ENCODE measurements at regions not wholly inside any gene's neighbourhood (a gene's known extent, or its start where the extent isn't known, plus 50 kb on each side); places are given as distances from the start of the nearest gene placed in this dataset.
"Not testable (repeated sequence)": the region's sequence is repeated elsewhere in the genome, so short reads cannot be mapped to it uniquely, and the experiment has no call there.

DNA sequence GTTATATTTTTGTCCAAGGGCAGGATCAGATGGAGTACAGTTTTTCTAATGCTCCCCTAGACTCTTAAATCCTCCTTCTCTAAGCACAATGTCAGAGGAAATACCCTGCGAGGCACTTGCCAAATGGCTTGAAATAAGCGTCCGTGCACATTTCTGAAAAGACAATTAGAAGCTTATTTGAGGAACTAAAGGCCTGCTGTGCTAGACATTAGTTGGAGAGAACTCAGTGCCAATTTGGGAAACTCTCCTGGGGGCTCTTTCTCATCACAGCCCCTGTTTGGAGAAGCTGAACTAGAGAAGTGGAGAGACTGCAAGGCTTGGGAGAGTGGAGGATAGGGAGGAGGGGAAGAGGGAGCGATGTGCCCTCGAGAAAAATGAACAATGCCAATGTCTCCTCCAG lies 247.6 kb upstream of the C2CD4B start:
- ChIA-PET CTCF (no interaction called here), POLR2A (no interaction called here)
- no peak overlapping the region for H3K27ac ChIP-seq (ENCODE audit: low read depth, low read length)
- Mint-ChIP-seq H3K27ac (no peak overlapping the region), H3K4me3 (no peak overlapping the region), H3K27me3 (peaks cover 0 to 27% (median 10%) of the 10 kb centered on the region in 5 donors), H3K4me1 (no peaks in the 10 kb centered on the region), H3K9me3 (peaks cover 0 to 2% (median 0%) of the 10 kb centered on the region in 11 donors), H3K36me3 (no peaks in the 10 kb centered on the region)
- no peaks in the 10 kb centered on the region for H3K4me1 ChIP-seq (ENCODE audit: control insufficient read depth in 2 of 2, insufficient read depth in 2 of 2, low read length in 2 of 2)
- ATAC-seq (no peak), DNase-seq (no peak)
- no peaks in the 10 kb centered on the region for H3K9me3 ChIP-seq (ENCODE audit: control insufficient read depth in 2 of 3, low read length in 3 of 3)
- no peak overlapping the region for H3K4me3 ChIP-seq (ENCODE audit: low read length)
- H3K27me3 ChIP-seq (ENCODE audit: control insufficient read depth in 2 of 2, insufficient read depth in 2 of 2, low read length in 2 of 2), result no peaks in the 10 kb centered on the region
- intact Hi-C loops (cut with micrococcal nuclease), result no loop called here
- H3K36me3 ChIP-seq (ENCODE audit: control insufficient read depth in 2 of 3, insufficient read depth in 3 of 3, low read length in 3 of 3), result no peaks in the 10 kb centered on the region

DNA sequence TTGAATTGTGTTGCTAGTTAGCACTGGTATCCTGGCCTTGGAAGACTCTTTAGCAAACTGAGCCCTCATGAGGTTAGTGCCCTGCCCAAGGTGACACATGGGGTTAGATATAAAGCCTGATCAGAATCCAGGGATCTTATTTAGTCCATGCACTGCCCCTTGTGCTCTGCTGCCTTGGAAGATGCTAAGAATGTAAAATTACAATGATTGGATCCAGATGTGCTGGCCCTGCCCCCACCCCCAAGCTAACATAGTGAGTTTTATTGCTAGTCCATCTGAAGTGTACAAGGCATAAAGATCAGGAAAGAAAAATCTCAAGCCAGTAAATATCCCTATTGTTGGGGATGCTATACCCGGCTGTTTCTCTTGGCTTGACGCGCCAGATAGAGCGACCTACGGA lies 248.1 kb upstream of the C2CD4B start:
- intact Hi-C loops (cut with micrococcal nuclease), result no loop called here
- H3K9me3 Mint-ChIP-seq, result peaks cover 0 to 2% (median 0%) of the 10 kb centered on the region in 11 donors
- CTCF ChIA-PET, result no interaction called here
- H3K9me3 ChIP-seq (ENCODE audit: control insufficient read depth in 2 of 3, low read length in 3 of 3), result no peaks in the 10 kb centered on the region
- no peak for ATAC-seq
- POLR2A ChIA-PET, result no interaction called here
- H3K4me3 ChIP-seq (ENCODE audit: low read length), result no peak overlapping the region
- H3K27me3 ChIP-seq (ENCODE audit: control insufficient read depth in 2 of 2, insufficient read depth in 2 of 2, low read length in 2 of 2), result no peaks in the 10 kb centered on the region
- no peak overlapping the region for H3K27ac ChIP-seq (ENCODE audit: low read depth, low read length)
- no peaks in the 10 kb centered on the region for H3K4me1 Mint-ChIP-seq
- H3K4me3 Mint-ChIP-seq, result no peak overlapping the region
- H3K27me3 Mint-ChIP-seq, result peaks cover 0 to 32% (median 11%) of the 10 kb centered on the region in 5 donors
- H3K4me1 ChIP-seq (ENCODE audit: control insufficient read depth in 2 of 2, insufficient read depth in 2 of 2, low read length in 2 of 2), result no peaks in the 10 kb centered on the region
- no peaks in the 10 kb centered on the region for H3K36me3 ChIP-seq (ENCODE audit: control insufficient read depth in 2 of 3, insufficient read depth in 3 of 3, low read length in 3 of 3)
- no peak overlapping the region for H3K27ac Mint-ChIP-seq
- DNase-seq, result no peak
- no peaks in the 10 kb centered on the region for H3K36me3 Mint-ChIP-seq

DNA sequence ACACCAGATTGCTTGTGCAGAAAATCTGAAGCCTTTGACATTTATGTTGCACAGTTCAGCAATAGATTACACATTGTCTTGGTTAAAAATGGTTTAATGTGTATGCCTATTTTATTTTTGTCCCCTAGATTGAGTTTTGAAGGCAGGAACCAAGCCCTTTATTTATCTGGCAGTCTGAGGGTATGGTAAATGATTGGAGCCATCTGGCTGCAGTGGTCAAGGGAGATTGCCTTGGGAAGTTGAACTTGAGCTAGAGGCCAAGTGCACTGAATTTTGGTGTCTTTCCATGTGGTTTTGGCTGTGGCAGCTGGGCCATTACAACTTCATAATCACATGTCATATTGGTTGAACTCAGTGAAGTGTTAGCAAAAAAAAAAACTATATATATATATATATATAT lies 248.7 kb upstream of the C2CD4B start:
- DNase-seq, result no peak
- H3K27ac ChIP-seq (ENCODE audit: low read depth, low read length), result no peak overlapping the region
- POLR2A ChIA-PET, result interaction anchor here (0.6 kb wide), 1 partner anchor 864 kb away, joined by 3 read pairs; no protein-coding TSS in a partner anchor
- CTCF ChIA-PET, result no interaction called here
- Mint-ChIP-seq H3K27ac (no peak overlapping the region), H3K4me3 (no peak overlapping the region), H3K9me3 (peaks cover 0 to 2% (median 0%) of the 10 kb centered on the region in 11 donors), H3K27me3 (peaks cover 0 to 33% (median 16%) of the 10 kb centered on the region in 5 donors), H3K36me3 (no peaks in the 10 kb centered on the region), H3K4me1 (no peaks in the 10 kb centered on the region)
- no peak for ATAC-seq
- H3K27me3 ChIP-seq (ENCODE audit: control insufficient read depth in 2 of 2, insufficient read depth in 2 of 2, low read length in 2 of 2), result no peaks in the 10 kb centered on the region
- no peaks in the 10 kb centered on the region for H3K36me3 ChIP-seq (ENCODE audit: control insufficient read depth in 2 of 3, insufficient read depth in 3 of 3, low read length in 3 of 3)
- no peaks in the 10 kb centered on the region for H3K9me3 ChIP-seq (ENCODE audit: control insufficient read depth in 2 of 3, low read length in 3 of 3)
- no peak overlapping the region for H3K4me3 ChIP-seq (ENCODE audit: low read length)
- H3K4me1 ChIP-seq (ENCODE audit: control insufficient read depth in 2 of 2, insufficient read depth in 2 of 2, low read length in 2 of 2), result no peaks in the 10 kb centered on the region
- intact Hi-C loops (cut with micrococcal nuclease), result no loop called here

- POLR2A ChIA-PET, result no interaction called here
- H3K4me3 Mint-ChIP-seq, result no peak overlapping the region
- no peaks in the 10 kb centered on the region for H3K4me1 Mint-ChIP-seq
- no peaks in the 10 kb centered on the region for H3K36me3 Mint-ChIP-seq
- H3K27me3 Mint-ChIP-seq, result peaks cover 0 to 30% (median 13%) of the 10 kb centered on the region in 5 donors
- H3K27ac ChIP-seq (ENCODE audit: low read depth, low read length), result no peak overlapping the region
- H3K9me3 Mint-ChIP-seq, result peaks cover 0 to 2% (median 0%) of the 10 kb centered on the region in 11 donors
- no peaks in the 10 kb centered on the region for H3K36me3 ChIP-seq (ENCODE audit: control insufficient read depth in 2 of 3, insufficient read depth in 3 of 3, low read length in 3 of 3)
- H3K9me3 ChIP-seq (ENCODE audit: control insufficient read depth in 2 of 3, low read length in 3 of 3), result no peaks in the 10 kb centered on the region
- DNase-seq (no peak), ATAC-seq (no peak)
- no peaks in the 10 kb centered on the region for H3K4me1 ChIP-seq (ENCODE audit: control insufficient read depth in 2 of 2, insufficient read depth in 2 of 2, low read length in 2 of 2)
- intact Hi-C loops (cut with micrococcal nuclease), result no loop called here
- CTCF ChIA-PET, result no interaction called here
- no peak overlapping the region for H3K27ac Mint-ChIP-seq
- H3K27me3 ChIP-seq (ENCODE audit: control insufficient read depth in 2 of 2, insufficient read depth in 2 of 2, low read length in 2 of 2), result no peaks in the 10 kb centered on the region
- no peak overlapping the region for H3K4me3 ChIP-seq (ENCODE audit: low read length)
Measured at GRCh38 chr15:62415498-62415897, 250.4 kb upstream of the C2CD4B start.

- H3K36me3 ChIP-seq (ENCODE audit: control insufficient read depth in 2 of 3, insufficient read depth in 3 of 3, low read length in 3 of 3), result no peaks in the 10 kb centered on the region
- intact Hi-C loops (cut with micrococcal nuclease), result no loop called here
- no peak for ATAC-seq
- CTCF ChIA-PET, result no interaction called here
- POLR2A ChIA-PET, result no interaction called here
- peaks cover 0 to 3% (median 0%) of the 10 kb centered on the region in 3 experiments for H3K9me3 ChIP-seq (ENCODE audit: control insufficient read depth in 2 of 3, low read length in 3 of 3)
- H3K4me3 ChIP-seq (ENCODE audit: low read length), result no peak overlapping the region
- DNase-seq, result no peak
- H3K4me1 ChIP-seq (ENCODE audit: control insufficient read depth in 2 of 2, insufficient read depth in 2 of 2, low read length in 2 of 2), result no peaks in the 10 kb centered on the region
- Mint-ChIP-seq H3K27me3 (peaks cover 0 to 26% (median 5%) of the 10 kb centered on the region in 5 donors), H3K4me1 (no peaks in the 10 kb centered on the region), H3K36me3 (no peaks in the 10 kb centered on the region), H3K4me3 (no peak overlapping the region), H3K9me3 (peaks cover 0 to 4% (median 0%) of the 10 kb centered on the region in 11 donors), H3K27ac (no peak overlapping the region)
- H3K27me3 ChIP-seq (ENCODE audit: control insufficient read depth in 2 of 2, insufficient read depth in 2 of 2, low read length in 2 of 2), result no peaks in the 10 kb centered on the region
- no peak overlapping the region for H3K27ac ChIP-seq (ENCODE audit: low read depth, low read length)
Measured at GRCh38 chr15:62416526-62416925, 251.4 kb upstream of the C2CD4B start.

DNA sequence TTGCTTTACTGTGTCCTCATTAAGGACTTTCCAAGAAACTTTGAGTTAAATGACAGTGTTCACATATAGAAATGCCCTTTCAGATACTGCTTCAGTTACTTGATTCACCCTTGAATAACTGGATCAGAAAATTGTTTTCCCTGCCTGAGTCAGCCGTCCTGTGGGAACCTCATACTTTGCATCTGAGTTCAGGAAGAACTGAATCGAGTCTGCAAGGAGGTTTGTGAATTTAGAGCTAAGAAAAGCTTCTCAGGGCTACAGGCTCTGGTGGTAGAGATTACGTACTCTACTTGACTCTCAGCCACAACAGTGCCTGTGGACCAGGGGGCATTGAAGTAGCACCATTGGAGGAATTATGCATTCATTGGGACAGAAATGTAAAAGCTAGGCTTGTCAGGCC lies 252.4 kb upstream of the C2CD4B start:
- DNase-seq, result no peak
- Mint-ChIP-seq H3K9me3 (peaks cover 0 to 4% (median 0%) of the 10 kb centered on the region in 11 donors), H3K4me3 (no peak overlapping the region), H3K4me1 (no peaks in the 10 kb centered on the region), H3K27ac (no peak overlapping the region), H3K36me3 (no peaks in the 10 kb centered on the region), H3K27me3 (peaks cover 0 to 16% (median 5%) of the 10 kb centered on the region in 5 donors)
- no peaks in the 10 kb centered on the region for H3K4me1 ChIP-seq (ENCODE audit: control insufficient read depth in 2 of 2, insufficient read depth in 2 of 2, low read length in 2 of 2)
- CTCF ChIA-PET, result no interaction called here
- POLR2A ChIA-PET, result no interaction called here
- H3K27ac ChIP-seq (ENCODE audit: low read depth, low read length), result no peak overlapping the region
- H3K27me3 ChIP-seq (ENCODE audit: control insufficient read depth in 2 of 2, insufficient read depth in 2 of 2, low read length in 2 of 2), result no peaks in the 10 kb centered on the region
- intact Hi-C loops (cut with micrococcal nuclease), result no loop called here
- ATAC-seq, result no peak
- H3K9me3 ChIP-seq (ENCODE audit: control insufficient read depth in 2 of 3, low read length in 3 of 3), result peaks cover 0 to 3% (median 0%) of the 10 kb centered on the region in 3 experiments
- no peak overlapping the region for H3K4me3 ChIP-seq (ENCODE audit: low read length)
- no peaks in the 10 kb centered on the region for H3K36me3 ChIP-seq (ENCODE audit: control insufficient read depth in 2 of 3, insufficient read depth in 3 of 3, low read length in 3 of 3)

GRCh38 chr15:62418496-62418895 lies 253.4 kb upstream of the C2CD4B start:
- H3K27me3 ChIP-seq (ENCODE audit: control insufficient read depth in 2 of 2, insufficient read depth in 2 of 2, low read length in 2 of 2); CTCF ChIA-PET; H3K27ac Mint-ChIP-seq; intact Hi-C loops (cut with micrococcal nuclease); H3K36me3 Mint-ChIP-seq; H3K9me3 ChIP-seq (ENCODE audit: control insufficient read depth in 2 of 3, low read length in 3 of 3); H3K27ac ChIP-seq (ENCODE audit: low read depth, low read length); DNase-seq; POLR2A ChIA-PET; H3K4me1 ChIP-seq (ENCODE audit: control insufficient read depth in 2 of 2, insufficient read depth in 2 of 2, low read length in 2 of 2); H3K36me3 ChIP-seq (ENCODE audit: control insufficient read depth in 2 of 3, insufficient read depth in 3 of 3, low read length in 3 of 3); ATAC-seq; H3K4me1 Mint-ChIP-seq; H3K4me3 Mint-ChIP-seq; H3K4me3 ChIP-seq (ENCODE audit: low read length); H3K9me3 Mint-ChIP-seq: not testable (repeated sequence)
- H3K27me3 Mint-ChIP-seq, result peaks cover 0 to 11% (median 5%) of the 10 kb centered on the region in 5 donors

Measured in naive thymus-derived CD4-positive, alpha-beta T cell (primary cell).